Endothelial cell of umbilical vein (primary cell): ENCODE measurements at regions not wholly inside any gene's neighbourhood (a gene's known extent, or its start where the extent isn't known, plus 50 kb on each side); places are given as distances from the start of the nearest gene placed in this dataset.

Experiments used
- BruUV-seq: library from RNA; stranded (reverse); fragments of 400-500 nt; replicated peaks from 2 replicates; lab custom pipeline; 2021; lab: Mats Ljungman, UMichigan
- CTCF ChIA-PET: fragments of 300-600, 350-600 bp; sonication (Branson Sonifier 250); formaldehyde crosslinking; loops from one replicate; lab custom pipeline; 2021; ENCODE audit warnings: antibody characterized with exemption, inconsistent platforms; lab: Charles Lee
- POLR2A ChIA-PET: fragments of 300-600, 350-600 bp; sonication (Branson Sonifier 250); formaldehyde crosslinking; loops from one replicate; lab custom pipeline; 2021; ENCODE audit warnings: antibody characterized with exemption, inconsistent platforms; lab: Charles Lee
- DNase-seq: peaks from one replicate; pipeline ENCODE4 v3.0.0-alpha.2; 2011; ENCODE audit warnings: low read depth, low spot score
- FAIRE-seq: peaks from 2 replicates; lab custom pipeline; 2011; peaks lifted over from hg19 to GRCh38; lab: Jason Lieb, UNC
- H2AFZ ChIP-seq: 2 replicates; pipeline ENCODE4 v1.6.0; 2012; ENCODE audit warnings: low read depth, low read length, control low read depth, inconsistent platforms
- H3K27ac ChIP-seq: 2 replicates; pipeline ENCODE4 v1.5.1; 2011; ENCODE audit warnings: low read depth, mild to moderate bottlenecking, control low read depth, low read length, moderate library complexity; ENCODE audit not compliant: insufficient read depth
- H3K27me3 ChIP-seq, 2 experiments: 2 replicates each; pipeline versions ENCODE4 v1.6.0 to v1.6.1; 2011; ENCODE audit warnings: low read length in 2 of 2, mixed read lengths in 1 of 2; ENCODE audit not compliant: control insufficient read depth in 2 of 2, insufficient read depth in 2 of 2
- H3K36me3 ChIP-seq, 2 experiments: 2 replicates in 1 of 2; 3 replicates in 1 of 2; pipeline ENCODE4 v1.5.1; 2011; ENCODE audit warnings: low read length in 2 of 2, mild to moderate bottlenecking in 1 of 2, moderate library complexity in 1 of 2; ENCODE audit not compliant: control insufficient read depth in 2 of 2, insufficient read depth in 2 of 2; ENCODE audit errors: extremely low read depth in 1 of 2
- H3K4me1 ChIP-seq: 3 replicates; pipeline ENCODE4 v1.5.1; 2011; ENCODE audit warnings: mild to moderate bottlenecking, low read length; ENCODE audit not compliant: control insufficient read depth, insufficient read depth; ENCODE audit errors: extremely low read depth
- H3K4me2 ChIP-seq: 2 replicates; pipeline ENCODE4 v1.6.1; 2011; ENCODE audit warnings: low read length, control low read depth, mixed read lengths; ENCODE audit not compliant: insufficient read depth
- H3K4me3 ChIP-seq, 3 experiments: fragments of 200-600 bp in 1 of 3; sonication (generic), shearing (Covaris generic) in 1 of 3; replicated peaks in 1 of 3; 2 replicates each; pipeline ENCODE4 v1.5.1; 2011 to 2016; ENCODE audit warnings: control low read depth in 3 of 3, low read length in 3 of 3, mild to moderate bottlenecking in 2 of 3, inconsistent platforms in 1 of 3, low read depth in 1 of 3, moderate library complexity in 1 of 3; ENCODE audit not compliant: insufficient read depth in 1 of 3
- H3K79me2 ChIP-seq: 2 replicates; pipeline ENCODE4 v1.6.0; 2012; ENCODE audit warnings: low read length, inconsistent platforms; ENCODE audit not compliant: control insufficient read depth, insufficient read depth
- H3K9ac ChIP-seq: replicated peaks from 2 replicates; pipeline ENCODE3; 2011; ENCODE audit warnings: low read length, control low read depth; ENCODE audit not compliant: insufficient read depth; ENCODE audit errors: extremely low read depth
- H3K9me1 ChIP-seq: replicated peaks from 3 replicates; pipeline ENCODE4 v1.6.0; 2011; ENCODE audit warnings: mild to moderate bottlenecking, low read length; ENCODE audit not compliant: control insufficient read depth, insufficient read depth; ENCODE audit errors: extremely low read depth
- H3K9me3 ChIP-seq: replicated peaks from 2 replicates; pipeline ENCODE4 v1.5.1; 2012; ENCODE audit warnings: low read length, inconsistent platforms; ENCODE audit not compliant: control insufficient read depth, insufficient read depth
- H4K20me1 ChIP-seq: replicated peaks from 2 replicates; pipeline ENCODE3; 2011; ENCODE audit warnings: mild to moderate bottlenecking, low read length; ENCODE audit not compliant: control insufficient read depth, insufficient read depth; ENCODE audit errors: extremely low read depth
- EZH2 ChIP-seq: IDR thresholded peaks from 2 replicates; pipeline ENCODE4 v1.6.1; 2012; ENCODE audit warnings: borderline replicate concordance, low read depth, mild to moderate bottlenecking, moderate library complexity, low read length, inconsistent platforms; ENCODE audit not compliant: severe bottlenecking
- FOS ChIP-seq: IDR thresholded peaks from 2 replicates; pipeline ENCODE4 v1.6.1; 2011; ENCODE audit warnings: mild to moderate bottlenecking, low read length, moderate library complexity, borderline replicate concordance; ENCODE audit not compliant: insufficient read depth
- GATA2 ChIP-seq: IDR thresholded peaks from 2 replicates; pipeline ENCODE4 v1.7.0; 2011; ENCODE audit warnings: low read depth, mild to moderate bottlenecking, moderate library complexity, mixed read lengths, low read length; ENCODE audit not compliant: insufficient read length, insufficient read depth
- JUN ChIP-seq: IDR thresholded peaks from 2 replicates; pipeline ENCODE4 v1.6.1; 2011; ENCODE audit warnings: borderline replicate concordance, low read depth; ENCODE audit not compliant: insufficient read length, insufficient read depth
- MAX ChIP-seq: IDR thresholded peaks from 2 replicates; pipeline ENCODE4 v1.6.1; 2011; ENCODE audit not compliant: insufficient read depth, insufficient read length
- MYC ChIP-seq: IDR thresholded peaks from one replicate; pipeline ENCODE4 v1.6.1; 2011; ENCODE audit warnings: mild to moderate bottlenecking, low read depth, low read length
- POLR2A ChIP-seq: IDR thresholded peaks from 2 replicates; pipeline ENCODE4 v1.6.1; 2012; ENCODE audit warnings: low read depth, mild to moderate bottlenecking, control low read depth, low read length
- POLR2AphosphoS5 ChIP-seq: IDR thresholded peaks from 2 replicates; pipeline ENCODE4 v1.6.1; 2012; ENCODE audit warnings: low read depth, mild to moderate bottlenecking, control low read depth, low read length, moderate library complexity; ENCODE audit not compliant: insufficient read depth
- dilution Hi-C: fragments of 300-500 bp; cut with MboI; formaldehyde crosslinking; loops from one replicate; pipeline ENCODE4 v1.15.0; 2019; ENCODE audit warnings: low sequenced_read_pairs; ENCODE audit not compliant: extremely low pct_ligation_motif_present
- intact Hi-C: fragments of 100-400 bp; cut with micrococcal nuclease; formaldehyde crosslinking; loops from one replicate; pipeline ENCODE4 v1.10.0; 2022
- TF ChIP-seq, protein P1 (sequence below), 2 donors: IDR thresholded peaks; 1 replicate in 1 of 2; 2 replicates in 1 of 2; pipeline ENCODE4 v1.5.1; 2011; ENCODE audit warnings: low read length in 2 of 2, mild to moderate bottlenecking in 2 of 2, moderate library complexity in 2 of 2, control low read depth in 1 of 2, inconsistent platforms in 1 of 2, low read depth in 1 of 2; ENCODE audit not compliant: insufficient read depth in 1 of 2; ENCODE audit errors: extremely low read depth in 1 of 2

- peak overlapping the region; percentile 79 for H3K27ac ChIP-seq
- dilution Hi-C loops: no loop called here
- intact Hi-C loops: loop anchor here (1.0 to 2.0 kb wide), 4 partner anchors 36 to 198 kb away; no protein-coding TSS in a partner anchor
- TSS peak; percentile 82 for BruUV-seq
- no peaks in the 10 kb centered on the region for H4K20me1 ChIP-seq
- no peak for TF ChIP-seq MYC
- TF ChIP-seq MAX: no peak
- TF ChIP-seq, protein P1, sequence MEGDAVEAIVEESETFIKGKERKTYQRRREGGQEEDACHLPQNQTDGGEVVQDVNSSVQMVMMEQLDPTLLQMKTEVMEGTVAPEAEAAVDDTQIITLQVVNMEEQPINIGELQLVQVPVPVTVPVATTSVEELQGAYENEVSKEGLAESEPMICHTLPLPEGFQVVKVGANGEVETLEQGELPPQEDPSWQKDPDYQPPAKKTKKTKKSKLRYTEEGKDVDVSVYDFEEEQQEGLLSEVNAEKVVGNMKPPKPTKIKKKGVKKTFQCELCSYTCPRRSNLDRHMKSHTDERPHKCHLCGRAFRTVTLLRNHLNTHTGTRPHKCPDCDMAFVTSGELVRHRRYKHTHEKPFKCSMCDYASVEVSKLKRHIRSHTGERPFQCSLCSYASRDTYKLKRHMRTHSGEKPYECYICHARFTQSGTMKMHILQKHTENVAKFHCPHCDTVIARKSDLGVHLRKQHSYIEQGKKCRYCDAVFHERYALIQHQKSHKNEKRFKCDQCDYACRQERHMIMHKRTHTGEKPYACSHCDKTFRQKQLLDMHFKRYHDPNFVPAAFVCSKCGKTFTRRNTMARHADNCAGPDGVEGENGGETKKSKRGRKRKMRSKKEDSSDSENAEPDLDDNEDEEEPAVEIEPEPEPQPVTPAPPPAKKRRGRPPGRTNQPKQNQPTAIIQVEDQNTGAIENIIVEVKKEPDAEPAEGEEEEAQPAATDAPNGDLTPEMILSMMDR (IDR thresholded peaks at IDR 0.05; ENCODE audit: extremely low read depth in 1 of 2, insufficient read depth in 1 of 2, low read depth in 1 of 2, low read length in 2 of 2): no peak
- no peak for TF ChIP-seq EZH2
- TF ChIP-seq FOS: no peak
- TF ChIP-seq JUN: no peak
- TF ChIP-seq POLR2A: no peak
- no peak for TF ChIP-seq GATA2
- no peak for TF ChIP-seq POLR2AphosphoS5
- H3K4me2 ChIP-seq: peak overlapping the region; percentile 35
- H3K4me1 ChIP-seq: peaks cover 44% of the 10 kb centered on the region
- H3K9ac ChIP-seq: peak overlapping the region; percentile 32
- no peak for FAIRE-seq
- peak overlapping the region; percentile 24 for H2AFZ ChIP-seq
- H3K27me3 ChIP-seq: no peaks in the 10 kb centered on the region
- H3K4me3 ChIP-seq: no peak overlapping the region
- H3K9me1 ChIP-seq: no peaks in the 10 kb centered on the region
- no peaks in the 10 kb centered on the region for H3K79me2 ChIP-seq
- DNase-seq: no peak
- POLR2A ChIA-PET: no interaction called here
- CTCF ChIA-PET: interaction anchor here (1.0 to 1.3 kb wide), 2 partner anchors 18 to 105 kb away, joined by 3 to 4 read pairs; no protein-coding TSS in a partner anchor
- H3K36me3 ChIP-seq: no peaks in the 10 kb centered on the region
- H3K9me3 ChIP-seq: no peaks in the 10 kb centered on the region
Measured at GRCh38 chr18:22668496-22668895, 250.8 kb upstream of the CTAGE1 start.
